NCI-H1436 (cell line): ENCODE measurements at regions not wholly inside any gene's neighbourhood (a gene's known extent, or its start where the extent isn't known, plus 50 kb on each side); places are given as distances from the start of the nearest gene placed in this dataset.

Source experiments
- DNase-seq: peaks from one replicate; lab custom pipeline; 2025; lab: John Stamatoyannopoulos, UW

DNA sequence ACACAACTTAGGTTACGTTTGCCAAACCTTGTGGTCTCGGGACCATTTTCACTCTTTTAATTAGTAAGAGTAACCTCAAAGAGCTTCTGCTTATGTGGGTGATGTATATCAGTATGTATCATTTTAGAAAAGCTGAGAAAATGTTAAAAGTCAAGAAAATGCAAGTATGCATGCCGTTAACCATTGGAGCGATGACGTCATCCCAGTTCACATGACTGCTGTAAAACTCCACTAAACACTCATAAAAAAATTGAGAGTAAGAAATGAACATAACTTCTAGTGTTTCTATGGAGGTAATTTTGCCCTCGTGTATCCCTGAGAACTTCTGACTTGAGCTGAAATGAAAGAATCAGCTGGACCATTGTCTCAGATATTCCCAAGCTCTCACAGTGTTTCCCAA, 250.0 kb upstream of the CDH4 start:
- DNase-seq: no peak

- no peak for DNase-seq
Observed at GRCh38 chr20:61014491-61014890, 237.6 kb upstream of the CDH4 start.

GRCh38 chr20:61015602-61016001, 236.5 kb upstream of the CDH4 start:
- DNase-seq: no peak

GRCh38 chr20:61019322-61019721, 232.7 kb upstream of the CDH4 start:
- no peak for DNase-seq

- DNase-seq: no peak
Observed at GRCh38 chr20:61023612-61024011, 228.4 kb upstream of the CDH4 start.

GRCh38 chr20:61024390-61024789, 227.7 kb upstream of the CDH4 start:
- DNase-seq: no peak

- DNase-seq: no peak
Observed at GRCh38 chr20:61025536-61025935, 226.5 kb upstream of the CDH4 start.

- no peak for DNase-seq
Observed at GRCh38 chr20:61026173-61026572, 225.9 kb upstream of the CDH4 start.

DNA sequence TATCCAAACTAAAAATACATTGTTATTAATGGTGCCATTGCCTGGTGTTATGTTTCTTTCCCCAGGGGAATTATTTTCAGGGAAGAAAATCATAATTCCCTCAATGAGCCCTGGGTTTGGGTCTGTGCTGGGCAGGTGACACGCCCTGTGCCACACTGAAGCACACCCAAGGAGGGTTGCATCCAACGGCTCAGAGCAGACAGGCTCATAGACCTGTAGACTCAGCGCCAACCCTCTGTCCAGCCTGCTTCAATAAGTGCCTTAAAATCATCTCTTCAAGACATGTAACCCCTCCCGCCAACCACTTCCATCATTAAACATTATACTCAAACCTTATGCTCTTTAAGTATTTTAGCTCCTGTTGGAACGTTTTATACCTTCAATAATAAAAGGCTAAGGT, 225.3 kb upstream of the CDH4 start:
- DNase-seq: no peak

DNA sequence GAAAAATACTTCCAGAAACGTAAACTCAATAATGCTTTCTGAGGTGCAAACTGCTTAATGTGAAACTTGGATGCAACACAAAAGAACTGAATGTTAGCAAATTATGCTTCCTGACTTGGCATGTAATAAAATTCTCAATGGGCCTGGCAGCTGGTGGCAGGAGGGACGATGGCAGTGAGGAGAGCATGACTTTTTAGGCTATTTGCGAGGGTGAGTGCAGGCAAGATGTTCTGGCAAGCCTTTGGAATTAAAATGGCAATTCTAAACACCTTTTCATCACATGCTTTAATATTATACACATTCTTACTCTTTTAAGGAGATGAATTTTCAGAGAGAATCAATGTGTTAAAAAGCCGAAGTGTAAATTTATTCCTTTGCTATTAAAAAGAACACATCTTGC, 224.8 kb upstream of the CDH4 start:
- no peak for DNase-seq

GRCh38 chr20:61030130-61030529, 221.9 kb upstream of the CDH4 start:
- DNase-seq: no peak

- DNase-seq: no peak
Observed at GRCh38 chr20:61031101-61031830, 220.8 kb upstream of the CDH4 start.

DNA sequence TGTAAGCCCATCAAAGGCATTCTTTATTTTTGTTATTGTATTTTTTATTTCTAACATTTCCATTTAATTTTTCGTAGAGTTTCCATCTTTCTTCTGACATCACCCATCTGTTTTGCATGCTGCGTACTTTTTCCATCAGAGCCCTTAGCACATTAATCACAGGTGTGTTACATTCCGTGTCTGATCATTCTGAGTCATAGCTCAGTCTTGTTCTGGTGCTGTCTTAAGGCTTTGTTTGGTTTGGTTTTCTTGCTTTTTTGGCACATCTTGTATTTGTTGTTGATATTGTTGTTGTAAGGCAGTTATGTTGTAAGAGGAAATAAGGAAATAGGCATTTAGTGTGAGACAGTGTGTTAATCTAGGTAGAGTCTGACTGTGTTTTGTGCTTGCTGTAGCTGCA, 214.6 kb upstream of the CDH4 start:
- no peak for DNase-seq

- DNase-seq: no peak
Observed at GRCh38 chr20:61041481-61041880, 210.6 kb upstream of the CDH4 start.

DNA sequence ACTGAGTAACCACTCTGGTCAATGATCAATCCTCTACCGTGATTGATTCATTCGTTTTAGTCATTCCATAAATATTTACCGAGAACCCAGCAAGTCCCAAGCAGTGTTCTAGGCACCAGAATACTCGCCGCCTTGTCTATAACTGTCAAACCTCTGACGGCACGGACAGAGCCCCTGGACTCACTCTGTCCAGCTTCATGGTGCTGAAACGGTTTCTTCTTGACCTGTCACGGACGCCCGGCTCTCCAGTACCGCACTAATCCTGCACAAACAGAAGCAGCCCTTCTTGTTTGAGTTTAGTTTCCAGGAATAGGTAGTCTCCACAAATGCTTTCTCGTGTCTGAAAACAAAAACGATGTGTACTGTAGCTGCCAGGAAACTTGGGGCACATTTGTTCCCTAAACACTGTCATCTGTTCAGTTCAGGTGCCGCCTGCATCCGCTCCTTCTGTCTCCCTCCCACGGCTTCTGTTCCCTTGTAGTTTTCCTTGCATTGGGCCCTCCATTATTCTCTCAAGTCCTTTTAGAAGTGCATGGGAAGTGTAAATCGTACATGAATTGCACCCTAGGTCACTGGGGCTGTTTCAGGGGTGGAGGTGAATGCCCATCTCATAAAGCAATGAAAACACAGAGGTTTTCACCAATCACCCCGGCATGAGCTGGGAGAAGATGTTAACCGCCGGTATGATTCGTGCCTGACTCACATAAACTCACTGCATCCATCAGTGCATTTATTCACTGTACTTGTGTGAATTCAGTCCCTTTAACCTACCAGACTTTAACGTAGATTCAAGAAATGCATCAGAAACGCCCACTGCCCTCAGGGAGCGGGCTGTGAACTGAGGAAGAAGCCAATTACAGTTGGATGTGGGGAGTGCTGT, 209.3 kb upstream of the CDH4 start:
- no peak for DNase-seq

GRCh38 chr20:61043681-61044080, 208.4 kb upstream of the CDH4 start:
- no peak for DNase-seq

GRCh38 chr20:61044499-61044898, 207.6 kb upstream of the CDH4 start:
- DNase-seq: no peak

DNA sequence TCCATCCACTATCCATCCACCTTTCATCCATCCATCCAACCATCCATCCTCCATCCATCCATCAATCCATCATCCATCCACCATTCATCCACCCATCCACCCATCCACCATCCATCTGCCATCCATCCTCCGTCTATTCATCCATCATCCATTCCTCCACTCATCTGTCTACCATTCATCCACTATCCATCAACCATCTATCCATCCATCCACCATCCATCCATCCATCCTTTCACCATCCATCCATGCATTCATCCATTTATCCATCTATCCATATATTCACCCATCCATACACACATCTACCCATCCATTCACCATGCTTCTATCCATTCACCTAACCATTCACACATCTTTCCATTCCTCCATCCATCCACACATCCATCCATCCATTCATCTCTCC, 207.0 kb upstream of the CDH4 start:
- no peak for DNase-seq

- DNase-seq: no peak
Observed at GRCh38 chr20:61045876-61046585, 206.0 kb upstream of the CDH4 start.

DNA sequence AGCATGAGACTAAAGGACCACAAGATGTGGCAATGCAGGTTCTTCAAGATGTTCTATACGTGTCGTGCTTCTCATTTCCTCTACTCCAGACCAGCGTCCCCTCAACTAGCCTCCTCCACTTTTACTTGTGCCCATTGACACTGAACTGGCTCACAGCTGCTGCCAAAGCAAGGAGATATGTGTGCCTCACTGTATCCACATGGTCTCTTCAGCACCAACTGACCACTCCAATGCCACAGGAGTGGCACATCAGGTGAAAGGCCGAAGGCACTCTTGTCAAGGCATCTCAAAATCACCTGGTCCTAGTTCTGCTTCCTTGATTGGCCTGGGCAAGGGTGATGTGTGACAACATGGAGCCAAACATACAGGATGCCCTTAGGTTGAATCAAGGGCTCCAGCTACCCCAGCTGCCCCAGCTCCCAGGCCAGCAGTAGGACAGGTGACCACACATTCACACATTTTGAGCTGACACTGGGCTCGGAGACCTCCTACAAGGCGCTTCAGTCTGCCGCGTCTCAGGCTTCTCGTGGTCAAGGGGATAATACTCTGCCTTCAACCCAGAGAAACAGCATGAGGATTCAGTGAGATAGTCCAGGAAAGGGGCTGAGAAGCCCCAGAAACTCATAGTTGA, 205.2 kb upstream of the CDH4 start:
- no peak for DNase-seq

- DNase-seq: no peak
Observed at GRCh38 chr20:61047515-61047914, 204.5 kb upstream of the CDH4 start.

GRCh38 chr20:61048302-61048701, 203.8 kb upstream of the CDH4 start:
- no peak for DNase-seq
